Glutamatergic neuron (in vitro differentiated cells): ENCODE measurements at regions not wholly inside any gene's neighbourhood (a gene's known extent, or its start where the extent isn't known, plus 50 kb on each side); places are given as distances from the start of the nearest gene placed in this dataset.
"Not testable (repeated sequence)": the region's sequence is repeated elsewhere in the genome, so short reads cannot be mapped to it uniquely, and the experiment has no call there.

Source experiments
- DNase-seq: peaks from one replicate; pipeline ENCODE4 v3.0.0; 2022
- H3K27ac Mint-ChIP-seq: one replicate; pipeline ENCODE4 v1.8.0; 2020; ENCODE audit warnings: mild to moderate bottlenecking, mixed read lengths, inconsistent platforms; ENCODE audit not compliant: unreplicated experiment
- H3K27me3 Mint-ChIP-seq: one replicate; pipeline ENCODE4 v1.8.0; 2020; ENCODE audit warnings: mild to moderate bottlenecking, moderate library complexity, mixed read lengths, inconsistent platforms; ENCODE audit not compliant: unreplicated experiment
- H3K36me3 Mint-ChIP-seq: one replicate; pipeline ENCODE4 v1.8.0; 2020; ENCODE audit warnings: mild to moderate bottlenecking, mixed read lengths, inconsistent platforms; ENCODE audit not compliant: unreplicated experiment
- H3K4me1 Mint-ChIP-seq: one replicate; pipeline ENCODE4 v1.8.0; 2020; ENCODE audit warnings: mild to moderate bottlenecking, low read depth, mixed read lengths, inconsistent platforms; ENCODE audit not compliant: unreplicated experiment
- H3K4me3 Mint-ChIP-seq: one replicate; pipeline ENCODE4 v1.8.0; 2020; ENCODE audit warnings: mild to moderate bottlenecking, mixed read lengths, inconsistent platforms; ENCODE audit not compliant: unreplicated experiment
- H3K9me3 Mint-ChIP-seq: one replicate; pipeline ENCODE4 v1.8.0; 2020; ENCODE audit warnings: mild to moderate bottlenecking, moderate library complexity, mixed read lengths, inconsistent platforms; ENCODE audit not compliant: unreplicated experiment
- TF ChIP-seq, protein P1 (sequence below): fragments of 200-600 bp; sonication (generic); IDR thresholded peaks from one replicate; pipeline ENCODE4 v1.5.0; 2021; ENCODE audit not compliant: partially characterized antibody, unreplicated experiment

DNA sequence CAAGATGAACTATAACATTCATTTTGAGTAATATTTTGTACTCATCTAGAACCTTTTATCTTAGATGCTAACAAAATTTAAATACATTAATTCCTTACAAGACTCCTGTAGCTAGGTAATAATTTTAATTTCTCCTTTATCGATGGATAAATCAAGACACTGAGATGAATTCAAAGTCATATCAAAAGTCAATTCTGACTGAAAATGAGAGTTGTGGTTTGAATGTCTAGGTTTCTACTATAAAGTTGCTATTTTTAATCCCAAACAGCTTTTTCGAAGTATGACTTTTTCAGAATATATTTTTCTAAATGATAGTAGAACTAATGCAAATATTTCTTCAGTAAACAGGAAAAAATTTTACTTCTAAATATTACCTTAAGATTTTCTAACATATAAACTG lies 491.7 kb upstream of the FAM174A start:
- DNase-seq: no peak
- no peaks in the 10 kb centered on the region for H3K27me3 Mint-ChIP-seq
- H3K9me3 Mint-ChIP-seq: no peaks in the 10 kb centered on the region
- H3K4me1 Mint-ChIP-seq: peaks cover 3% of the 10 kb centered on the region
- TF ChIP-seq, protein P1, sequence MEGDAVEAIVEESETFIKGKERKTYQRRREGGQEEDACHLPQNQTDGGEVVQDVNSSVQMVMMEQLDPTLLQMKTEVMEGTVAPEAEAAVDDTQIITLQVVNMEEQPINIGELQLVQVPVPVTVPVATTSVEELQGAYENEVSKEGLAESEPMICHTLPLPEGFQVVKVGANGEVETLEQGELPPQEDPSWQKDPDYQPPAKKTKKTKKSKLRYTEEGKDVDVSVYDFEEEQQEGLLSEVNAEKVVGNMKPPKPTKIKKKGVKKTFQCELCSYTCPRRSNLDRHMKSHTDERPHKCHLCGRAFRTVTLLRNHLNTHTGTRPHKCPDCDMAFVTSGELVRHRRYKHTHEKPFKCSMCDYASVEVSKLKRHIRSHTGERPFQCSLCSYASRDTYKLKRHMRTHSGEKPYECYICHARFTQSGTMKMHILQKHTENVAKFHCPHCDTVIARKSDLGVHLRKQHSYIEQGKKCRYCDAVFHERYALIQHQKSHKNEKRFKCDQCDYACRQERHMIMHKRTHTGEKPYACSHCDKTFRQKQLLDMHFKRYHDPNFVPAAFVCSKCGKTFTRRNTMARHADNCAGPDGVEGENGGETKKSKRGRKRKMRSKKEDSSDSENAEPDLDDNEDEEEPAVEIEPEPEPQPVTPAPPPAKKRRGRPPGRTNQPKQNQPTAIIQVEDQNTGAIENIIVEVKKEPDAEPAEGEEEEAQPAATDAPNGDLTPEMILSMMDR: no peak
- no peaks in the 10 kb centered on the region for H3K36me3 Mint-ChIP-seq
- H3K4me3 Mint-ChIP-seq: no peak overlapping the region
- H3K27ac Mint-ChIP-seq: no peak overlapping the region

DNA sequence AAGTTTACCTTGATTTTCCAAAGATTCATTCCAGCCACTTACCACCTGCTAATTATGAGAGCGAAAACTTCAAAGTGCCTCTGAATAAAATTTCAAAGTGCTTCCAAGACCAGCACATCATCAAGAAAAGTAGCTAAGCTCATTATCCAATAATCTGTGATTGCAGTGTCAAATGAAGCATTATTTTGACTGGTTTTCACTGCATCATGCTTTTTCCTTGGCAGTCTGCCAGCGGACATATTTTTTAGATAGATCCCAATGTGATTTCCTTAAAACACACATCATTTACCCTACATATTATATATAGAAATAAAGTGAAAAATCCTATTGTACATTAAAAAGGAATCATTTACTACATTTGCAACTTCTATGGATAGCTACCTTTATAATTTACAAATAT lies 508.6 kb upstream of the FAM174A start:
- H3K9me3 Mint-ChIP-seq: no peaks in the 10 kb centered on the region
- H3K27ac Mint-ChIP-seq: no peak overlapping the region
- peaks cover 7% of the 10 kb centered on the region for H3K4me1 Mint-ChIP-seq
- no peak overlapping the region for H3K4me3 Mint-ChIP-seq
- H3K27me3 Mint-ChIP-seq: no peaks in the 10 kb centered on the region
- TF ChIP-seq, protein P1: no peak
- no peaks in the 10 kb centered on the region for H3K36me3 Mint-ChIP-seq
- DNase-seq: no peak

DNA sequence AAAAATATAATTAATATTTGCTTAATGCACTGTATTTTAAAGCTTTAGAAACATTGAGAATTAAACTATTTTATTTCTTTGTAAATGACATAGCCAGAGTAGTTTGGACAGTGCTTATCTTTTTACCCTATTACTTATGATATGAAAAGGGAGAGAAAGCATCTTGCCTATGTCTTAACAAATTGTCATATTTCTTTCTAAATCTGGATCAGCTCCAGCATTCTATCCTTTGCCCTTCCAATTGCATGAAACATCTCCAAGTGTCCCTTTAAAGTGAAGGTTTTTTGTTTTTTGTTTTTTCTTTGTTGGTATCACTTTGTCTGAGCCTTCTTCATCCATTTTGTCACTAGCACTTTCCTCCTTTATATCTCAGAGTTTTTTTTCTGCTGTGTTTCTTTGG lies 511.6 kb upstream of the FAM174A start:
- H3K4me1 Mint-ChIP-seq: peaks cover 9% of the 10 kb centered on the region
- H3K36me3 Mint-ChIP-seq: no peaks in the 10 kb centered on the region
- no peaks in the 10 kb centered on the region for H3K9me3 Mint-ChIP-seq
- no peak for DNase-seq
- no peak overlapping the region for H3K4me3 Mint-ChIP-seq
- H3K27ac Mint-ChIP-seq: no peak overlapping the region
- no peaks in the 10 kb centered on the region for H3K27me3 Mint-ChIP-seq
- TF ChIP-seq, protein P1: no peak

DNA sequence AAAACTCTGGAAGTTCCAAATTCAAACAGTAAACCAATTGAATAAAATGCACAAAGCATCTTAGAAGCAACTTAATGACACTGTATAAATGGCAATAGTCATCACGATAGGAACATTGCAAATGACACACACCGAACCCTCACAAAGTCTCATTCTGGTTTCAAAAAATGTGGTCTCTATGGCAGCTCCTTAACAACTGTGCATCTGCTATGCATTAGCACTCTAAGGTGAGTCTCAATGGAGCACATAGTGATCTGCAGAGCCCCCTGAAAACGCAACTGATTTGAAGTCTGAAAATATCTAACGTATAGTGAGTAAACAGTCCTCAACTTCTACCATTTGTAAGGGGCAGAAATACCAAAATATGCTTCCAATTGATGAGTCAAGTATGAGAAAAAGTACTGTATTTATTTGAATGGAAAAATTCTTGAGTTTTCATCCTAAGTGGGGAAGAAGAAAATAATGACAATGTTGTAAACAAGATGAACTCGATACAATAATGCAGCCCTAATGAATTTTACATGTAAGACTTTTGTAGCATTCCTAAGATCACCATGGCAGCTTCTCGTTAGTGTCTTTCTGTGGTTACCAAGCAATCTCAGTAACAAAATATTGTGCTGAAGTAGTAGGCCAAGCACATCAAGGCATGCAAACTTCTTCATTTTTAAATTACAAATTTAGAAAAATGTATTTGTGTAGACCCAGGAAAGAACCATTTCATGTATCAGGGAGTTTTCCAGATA lies 517.5 kb upstream of the FAM174A start:
- Mint-ChIP-seq H3K36me3 (no peaks in the 10 kb centered on the region), H3K27ac (no peak overlapping the region), H3K27me3 (peaks cover 2% of the 10 kb centered on the region), H3K4me3 (no peak overlapping the region), H3K9me3 (no peaks in the 10 kb centered on the region), H3K4me1 (peaks cover 2% of the 10 kb centered on the region)
- DNase-seq: no peak
- TF ChIP-seq, protein P1: no peak

DNA sequence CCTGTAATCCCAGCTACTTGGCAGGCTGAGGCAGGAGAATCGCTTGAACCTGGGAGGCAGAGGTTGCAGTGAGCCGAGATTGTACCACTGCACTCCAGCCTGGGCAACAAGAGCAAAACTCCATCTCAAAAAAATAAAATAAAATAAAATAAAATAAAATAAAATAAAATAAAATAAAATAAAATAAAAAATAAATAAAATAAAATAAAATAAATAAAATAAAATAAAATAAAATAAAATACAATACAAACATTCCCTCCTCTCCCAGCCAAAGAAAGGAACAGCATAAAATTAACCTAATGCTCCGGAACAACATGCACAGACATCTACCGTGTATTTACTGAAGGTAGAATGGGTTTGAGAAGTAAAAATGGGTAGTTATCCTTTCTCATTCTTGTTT lies 521.9 kb upstream of the FAM174A start:
- not testable (repeated sequence) for DNase-seq, H3K27me3 Mint-ChIP-seq, H3K4me1 Mint-ChIP-seq, H3K27ac Mint-ChIP-seq, H3K36me3 Mint-ChIP-seq, H3K9me3 Mint-ChIP-seq, H3K4me3 Mint-ChIP-seq

DNA sequence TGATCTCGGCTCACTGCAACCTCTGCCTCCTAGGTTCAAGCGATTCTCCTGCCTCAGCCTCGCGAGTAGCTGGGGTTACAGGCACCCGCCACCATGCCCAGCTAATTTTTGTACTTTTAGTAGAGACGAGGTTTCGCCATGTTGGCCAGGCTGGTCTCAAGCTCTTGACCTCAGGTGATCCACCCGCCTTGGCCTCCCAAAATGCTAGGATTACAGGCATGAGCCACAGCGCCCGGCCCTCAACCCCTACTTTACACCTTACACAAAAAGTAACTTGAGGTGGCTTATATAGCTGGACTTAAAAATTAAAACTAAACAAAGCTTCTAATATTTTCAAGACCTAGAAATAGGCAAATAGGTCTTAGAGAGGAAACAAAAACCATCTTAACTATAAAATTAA lies 524.0 kb upstream of the FAM174A start:
- not testable (repeated sequence) for H3K4me3 Mint-ChIP-seq, H3K4me1 Mint-ChIP-seq, H3K9me3 Mint-ChIP-seq, H3K36me3 Mint-ChIP-seq, H3K27me3 Mint-ChIP-seq, H3K27ac Mint-ChIP-seq, DNase-seq
